Activated CD4-positive, alpha-beta T cell treated with anti-CD3 and anti-CD28 coated beads for 36 hours (primary cell): ENCODE measurements at regions not wholly inside any gene's neighbourhood (a gene's known extent, or its start where the extent isn't known, plus 50 kb on each side); places are given as distances from the start of the nearest gene placed in this dataset.
"Not testable (repeated sequence)": the region's sequence is repeated elsewhere in the genome, so short reads cannot be mapped to it uniquely, and the experiment has no call there.

Experiments used
- ATAC-seq: fragments of 200-7000 bp; cut with Tn5 transposase; one replicate; pipeline ENCODE4 v1.10.0; 2021; ENCODE audit warnings: mild to moderate bottlenecking, moderate library complexity
- CTCF ChIA-PET: fragments of 350-600 bp; sonication (Branson Sonifier 250); formaldehyde crosslinking; loops from one replicate; lab custom pipeline; 2021; ENCODE audit warnings: antibody characterized with exemption; lab: Charles Lee
- POLR2A ChIA-PET: fragments of 350-600 bp; sonication (Branson Sonifier 250); formaldehyde crosslinking; loops from one replicate; lab custom pipeline; 2021; ENCODE audit warnings: antibody characterized with exemption, inconsistent platforms; lab: Charles Lee
- DNase-seq: peaks from one replicate; pipeline ENCODE4 v3.0.0-alpha.2; 2020
- H3K27ac Mint-ChIP-seq: one replicate; pipeline ENCODE4 v1.8.0; 2021; ENCODE audit warnings: mixed read lengths
- H3K27me3 Mint-ChIP-seq: one replicate; pipeline ENCODE4 v1.8.0; 2021; ENCODE audit warnings: mixed read lengths
- H3K36me3 Mint-ChIP-seq: one replicate; pipeline ENCODE4 v1.8.0; 2021; ENCODE audit warnings: low read depth, mixed read lengths
- H3K4me1 Mint-ChIP-seq: one replicate; pipeline ENCODE4 v1.8.0; 2021; ENCODE audit warnings: mixed read lengths
- H3K4me3 Mint-ChIP-seq: one replicate; pipeline ENCODE4 v1.8.0; 2021; ENCODE audit warnings: mild to moderate bottlenecking, moderate library complexity, mixed read lengths
- H3K9me3 Mint-ChIP-seq: one replicate; pipeline ENCODE4 v1.8.0; 2021; ENCODE audit warnings: low read depth, mixed read lengths
- intact Hi-C, 2 experiments: fragments of 100-400 bp; cut with DNase I in 1 of 2; cut with micrococcal nuclease in 1 of 2; formaldehyde crosslinking; loops; one replicate each; pipeline versions ENCODE4 v1.14.2 to v1.15.1; 2022 to 2024; cut with DNase I, micrococcal nuclease

- ChIA-PET POLR2A (no interaction called here), CTCF (interaction anchor here (0.6 kb wide), 1 partner anchor 33 kb away, joined by 3 read pairs; no protein-coding TSS in a partner anchor)
- intact Hi-C loops, result no loop called here
- Mint-ChIP-seq H3K27me3 (no peaks in the 10 kb centered on the region), H3K36me3 (no peaks in the 10 kb centered on the region), H3K4me1 (no peaks in the 10 kb centered on the region), H3K9me3 (peaks cover 2% of the 10 kb centered on the region), H3K4me3 (no peak overlapping the region), H3K27ac (no peak overlapping the region)
- ATAC-seq (no peak), DNase-seq (no peak)
These were observed 422.8 kb upstream of the EPHA7 start for GRCh38 chr6:93842178-93842577.

DNA sequence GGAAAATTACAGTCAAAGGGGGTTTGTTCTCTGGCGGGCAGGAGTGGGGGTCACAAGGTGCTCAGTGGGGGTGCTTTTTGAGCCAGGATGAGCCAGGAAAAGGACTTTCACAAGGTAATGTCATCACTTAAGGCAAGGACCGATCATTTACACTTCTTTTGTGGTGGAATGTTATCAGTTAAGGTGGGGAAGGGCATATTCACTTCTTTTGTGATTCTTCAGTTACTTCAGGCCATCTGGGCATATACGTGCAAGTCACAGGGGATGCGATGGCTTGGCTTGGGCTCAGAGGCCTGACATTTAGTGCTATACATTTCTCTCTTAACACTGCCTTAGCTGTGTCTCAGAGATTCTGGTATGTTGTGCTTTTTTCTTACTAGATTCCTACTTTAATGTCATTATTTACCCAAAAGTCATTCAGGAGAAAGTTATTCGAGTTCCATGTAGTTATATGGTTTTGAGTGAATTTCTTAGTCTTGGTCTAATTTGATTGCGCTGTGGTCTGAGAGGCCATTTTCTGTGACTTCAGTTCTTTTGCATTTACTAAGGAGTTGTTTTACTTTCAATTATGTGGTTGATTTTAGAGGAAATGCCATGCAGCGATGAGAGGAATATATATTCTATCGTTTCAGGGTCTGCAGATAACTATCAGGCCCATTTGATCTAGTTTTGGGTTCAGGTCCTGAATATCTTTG, 416.2 kb upstream of the EPHA7 start:
- H3K27me3 Mint-ChIP-seq, H3K36me3 Mint-ChIP-seq, DNase-seq, H3K27ac Mint-ChIP-seq, POLR2A ChIA-PET, CTCF ChIA-PET, H3K4me3 Mint-ChIP-seq, H3K4me1 Mint-ChIP-seq, intact Hi-C loops, H3K9me3 Mint-ChIP-seq, ATAC-seq: not testable (repeated sequence)

DNA sequence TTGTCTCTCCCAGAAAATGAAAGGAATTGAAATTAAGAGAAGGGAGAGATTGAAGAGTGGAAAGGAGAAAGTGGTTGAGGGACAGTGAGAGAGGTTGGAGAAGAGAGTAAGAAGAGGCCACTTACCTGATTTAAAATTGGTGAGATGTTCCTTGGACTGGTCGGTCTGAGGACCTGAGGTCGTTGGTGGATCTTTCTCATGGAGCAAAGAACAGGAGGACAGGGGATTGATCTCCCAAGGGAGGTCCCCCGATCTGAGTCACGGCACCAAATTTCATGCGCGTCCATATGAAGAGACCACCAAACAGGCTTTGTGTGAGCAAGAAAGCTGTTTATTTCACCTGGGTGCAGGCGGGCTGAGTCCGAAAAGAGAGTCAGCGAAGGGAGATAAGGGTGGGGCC, 415.7 kb upstream of the EPHA7 start:
- H3K9me3 Mint-ChIP-seq, CTCF ChIA-PET, DNase-seq, H3K27ac Mint-ChIP-seq, H3K36me3 Mint-ChIP-seq, ATAC-seq, POLR2A ChIA-PET, H3K4me3 Mint-ChIP-seq, H3K4me1 Mint-ChIP-seq, H3K27me3 Mint-ChIP-seq, intact Hi-C loops: not testable (repeated sequence)

DNA sequence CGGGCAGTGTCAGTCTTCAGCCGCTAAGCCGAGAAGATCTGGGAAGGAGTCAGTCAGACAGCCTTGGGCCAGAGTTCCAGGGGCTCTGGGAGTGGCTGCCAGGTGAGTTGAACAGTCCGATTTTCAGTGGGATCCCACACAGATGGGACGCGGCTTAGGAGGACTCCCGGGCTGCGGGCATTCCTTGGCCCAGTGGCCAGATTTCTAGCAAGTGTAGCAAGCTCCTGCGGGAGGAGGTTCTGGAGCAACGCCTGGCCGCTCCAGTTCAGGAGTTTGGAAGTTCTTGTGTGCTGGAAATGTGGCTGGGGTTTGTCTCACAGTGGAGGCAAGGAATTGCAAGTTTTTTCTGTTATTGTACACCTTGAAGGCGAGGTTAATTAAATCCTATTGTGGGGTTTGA, 414.0 kb upstream of the EPHA7 start:
- ATAC-seq, DNase-seq, CTCF ChIA-PET, H3K4me3 Mint-ChIP-seq, H3K27ac Mint-ChIP-seq, H3K4me1 Mint-ChIP-seq, H3K36me3 Mint-ChIP-seq, H3K9me3 Mint-ChIP-seq, intact Hi-C loops, H3K27me3 Mint-ChIP-seq, POLR2A ChIA-PET: not testable (repeated sequence)

DNA sequence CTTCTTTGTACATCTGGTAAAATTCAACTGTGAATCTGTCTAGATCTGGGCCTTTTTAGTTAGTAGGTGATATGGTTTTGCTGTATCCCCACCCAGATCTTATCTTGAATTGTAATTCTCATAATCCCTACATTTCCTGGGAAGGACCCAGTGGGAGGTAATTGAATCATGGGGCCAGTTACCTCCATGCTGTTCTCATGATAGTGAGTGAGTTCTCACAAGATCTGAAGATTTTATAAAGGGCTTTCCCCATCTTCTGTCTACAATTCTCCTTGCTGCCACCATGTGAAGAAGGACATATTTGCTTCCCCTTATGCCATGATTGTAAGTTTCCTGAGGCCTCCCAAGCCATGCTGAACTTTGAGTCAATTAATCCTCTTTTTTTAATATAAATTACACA, 410.4 kb upstream of the EPHA7 start:
- H3K4me1 Mint-ChIP-seq, DNase-seq, H3K36me3 Mint-ChIP-seq, H3K27me3 Mint-ChIP-seq, CTCF ChIA-PET, ATAC-seq, H3K4me3 Mint-ChIP-seq, H3K27ac Mint-ChIP-seq, intact Hi-C loops, H3K9me3 Mint-ChIP-seq, POLR2A ChIA-PET: not testable (repeated sequence)

GRCh38 chr6:93829009-93829408, 409.6 kb upstream of the EPHA7 start:
- CTCF ChIA-PET, result no interaction called here
- Mint-ChIP-seq H3K27me3 (no peaks in the 10 kb centered on the region), H3K27ac (no peak overlapping the region), H3K4me1 (no peaks in the 10 kb centered on the region), H3K4me3 (no peak overlapping the region), H3K36me3 (no peaks in the 10 kb centered on the region), H3K9me3 (peaks cover 3% of the 10 kb centered on the region)
- DNase-seq, result no peak
- no peak for ATAC-seq
- intact Hi-C loops, result no loop called here
- POLR2A ChIA-PET, result no interaction called here

DNA sequence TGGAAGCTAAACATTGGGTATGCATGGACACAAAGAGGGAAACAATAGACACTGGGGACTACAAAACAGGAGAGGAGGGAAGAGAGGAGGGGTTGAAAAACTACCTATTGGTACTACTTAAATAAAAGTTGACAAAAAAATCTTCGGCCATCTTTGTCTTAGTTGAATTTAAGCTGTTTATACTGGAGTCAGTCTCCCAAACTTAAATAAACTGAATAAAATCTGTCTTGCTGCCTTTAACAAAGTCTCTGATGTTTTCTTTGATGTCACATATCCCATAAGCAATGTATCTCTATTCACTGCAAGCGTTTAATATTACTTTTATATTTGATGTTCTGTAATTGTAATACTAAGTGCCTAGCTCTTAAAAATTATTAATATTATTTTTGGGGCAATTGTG, 409.2 kb upstream of the EPHA7 start:
- H3K36me3 Mint-ChIP-seq, result no peaks in the 10 kb centered on the region
- POLR2A ChIA-PET, result no interaction called here
- H3K27me3 Mint-ChIP-seq, result no peaks in the 10 kb centered on the region
- CTCF ChIA-PET, result no interaction called here
- ATAC-seq, result no peak
- no peak for DNase-seq
- no peak overlapping the region for H3K4me3 Mint-ChIP-seq
- no peaks in the 10 kb centered on the region for H3K4me1 Mint-ChIP-seq
- intact Hi-C loops, result no loop called here
- peaks cover 3% of the 10 kb centered on the region for H3K9me3 Mint-ChIP-seq
- H3K27ac Mint-ChIP-seq, result no peak overlapping the region

DNA sequence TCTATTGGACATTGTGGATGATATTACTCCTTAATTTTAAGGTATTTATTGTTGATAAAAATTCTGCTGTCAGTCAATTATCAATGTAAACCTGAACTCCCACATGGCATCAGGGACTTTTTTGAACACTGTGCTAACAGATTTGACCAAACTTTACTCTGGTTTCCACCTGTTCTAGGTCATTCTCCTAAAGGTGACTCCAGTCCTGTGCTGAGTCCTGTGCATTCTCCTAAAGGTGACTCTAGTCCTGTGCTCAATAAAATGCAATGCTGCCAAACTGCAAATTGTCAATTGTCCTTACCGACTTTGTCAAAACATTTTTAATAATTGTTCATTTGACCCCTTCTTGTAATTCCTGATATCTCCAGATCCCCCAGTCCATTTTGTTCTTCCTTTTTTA, 408.4 kb upstream of the EPHA7 start:
- intact Hi-C loops, result no loop called here
- POLR2A ChIA-PET, result no interaction called here
- ATAC-seq (no peak), DNase-seq (no peak)
- CTCF ChIA-PET, result no interaction called here
- Mint-ChIP-seq H3K27ac (no peak overlapping the region), H3K4me1 (no peaks in the 10 kb centered on the region), H3K4me3 (no peak overlapping the region), H3K9me3 (peaks cover 3% of the 10 kb centered on the region), H3K27me3 (no peaks in the 10 kb centered on the region), H3K36me3 (no peaks in the 10 kb centered on the region)

GRCh38 chr6:93825950-93826349, 406.6 kb upstream of the EPHA7 start:
- ChIA-PET CTCF (no interaction called here), POLR2A (no interaction called here)
- no peak overlapping the region for H3K4me3 Mint-ChIP-seq
- H3K27ac Mint-ChIP-seq, result no peak overlapping the region
- no peaks in the 10 kb centered on the region for H3K4me1 Mint-ChIP-seq
- H3K36me3 Mint-ChIP-seq, result no peaks in the 10 kb centered on the region
- no peaks in the 10 kb centered on the region for H3K27me3 Mint-ChIP-seq
- intact Hi-C loops, result no loop called here
- ATAC-seq (no peak), DNase-seq (no peak)
- peaks cover 6% of the 10 kb centered on the region for H3K9me3 Mint-ChIP-seq

- Mint-ChIP-seq H3K9me3 (peaks cover 3% of the 10 kb centered on the region), H3K4me3 (no peak overlapping the region), H3K27me3 (no peaks in the 10 kb centered on the region), H3K27ac (no peak overlapping the region), H3K36me3 (no peaks in the 10 kb centered on the region), H3K4me1 (no peaks in the 10 kb centered on the region)
- ATAC-seq (no peak), DNase-seq (no peak)
- ChIA-PET CTCF (no interaction called here), POLR2A (no interaction called here)
- intact Hi-C loops, result no loop called here
These were observed 404.1 kb upstream of the EPHA7 start for GRCh38 chr6:93823489-93823888.

- CTCF ChIA-PET, result no interaction called here
- no peaks in the 10 kb centered on the region for H3K36me3 Mint-ChIP-seq
- POLR2A ChIA-PET, result no interaction called here
These were observed 403.3 kb upstream of the EPHA7 start for GRCh38 chr6:93822434-93823265.

GRCh38 chr6:93821953-93822352, 402.6 kb upstream of the EPHA7 start:
- ChIA-PET CTCF (no interaction called here), POLR2A (no interaction called here)
- Mint-ChIP-seq H3K4me1 (no peaks in the 10 kb centered on the region), H3K36me3 (no peaks in the 10 kb centered on the region), H3K27ac (no peak overlapping the region), H3K4me3 (no peak overlapping the region), H3K9me3 (peaks cover 4% of the 10 kb centered on the region), H3K27me3 (no peaks in the 10 kb centered on the region)
- intact Hi-C loops, result no loop called here
- ATAC-seq (no peak), DNase-seq (no peak)

More at GRCh38 chr6:93822434-93823265, 403.3 kb upstream of the EPHA7 start:
- ATAC-seq (no peak), DNase-seq (no peak)
- intact Hi-C loops, result no loop called here
- H3K27ac Mint-ChIP-seq, result no peak overlapping the region
- peaks cover 3% of the 10 kb centered on the region for H3K9me3 Mint-ChIP-seq
- no peaks in the 10 kb centered on the region for H3K4me1 Mint-ChIP-seq
- no peak overlapping the region for H3K4me3 Mint-ChIP-seq
- H3K27me3 Mint-ChIP-seq, result no peaks in the 10 kb centered on the region
